T-helper 2 cell (primary cell): ENCODE measurements at regions not wholly inside any gene's neighbourhood (a gene's known extent, or its start where the extent isn't known, plus 50 kb on each side); places are given as distances from the start of the nearest gene placed in this dataset.

Source experiments
- DNase-seq, 5 experiments: peaks; one replicate each; pipeline versions ENCODE4 v3.0.0 to v3.0.0-alpha.2; 2012 to 2022

DNA sequence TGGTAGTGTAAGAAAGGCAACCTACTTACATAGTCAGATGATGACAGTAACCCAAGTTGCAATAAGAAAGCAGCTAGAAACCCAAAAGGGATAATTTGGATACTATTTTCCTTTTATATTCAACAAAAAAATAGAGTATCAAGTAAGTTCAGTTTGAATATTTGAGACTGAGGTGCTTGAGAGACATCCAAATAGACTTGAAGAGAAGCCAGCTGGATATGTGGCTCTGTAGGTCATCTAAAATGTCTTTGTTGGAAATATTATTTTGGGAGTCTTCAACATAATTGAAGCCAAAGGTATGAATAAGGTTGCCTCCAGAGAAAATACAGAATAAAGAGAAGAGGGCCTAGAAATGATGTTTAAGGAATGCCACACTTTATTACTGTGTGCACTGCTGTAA is 438.2 kb upstream of the DIAPH2 start:
- DNase-seq = no peak
